GM10266 (cell line): ENCODE measurements at regions not wholly inside any gene's neighbourhood (a gene's known extent, or its start where the extent isn't known, plus 50 kb on each side); places are given as distances from the start of the nearest gene placed in this dataset.

ENCODE experiments used
- DNase-seq: peaks from one replicate; pipeline ENCODE4 v3.0.0; 2012; ENCODE audit errors: extremely low spot score
- CTCF ChIP-seq: IDR thresholded peaks from 2 replicates; pipeline ENCODE4 v1.5.1; 2012; ENCODE audit warnings: mild to moderate bottlenecking, low read depth; ENCODE audit not compliant: control insufficient read depth, insufficient read depth; ENCODE audit errors: missing control alignments

- no peak for TF ChIP-seq CTCF
Measured at GRCh38 chr9:126204708-126205225, 121.9 kb upstream of the MVB12B start.

GRCh38 chr9:126205265-126205664 lies 121.4 kb upstream of the MVB12B start:
- TF ChIP-seq CTCF = no peak
- DNase-seq = no peak

More at GRCh38 chr9:126204708-126205225, 121.9 kb upstream of the MVB12B start:
- no peak for DNase-seq

GRCh38 chr9:126205845-126206498 lies 120.7 kb upstream of the MVB12B start:
- no peak for DNase-seq
- no peak for TF ChIP-seq CTCF

GRCh38 chr9:126207256-126207655 lies 119.4 kb upstream of the MVB12B start:
- no peak for TF ChIP-seq CTCF

GRCh38 chr9:126208216-126208758 lies 118.3 kb upstream of the MVB12B start:
- TF ChIP-seq CTCF = no peak

More at GRCh38 chr9:126207256-126207655, 119.4 kb upstream of the MVB12B start:
- DNase-seq = no peak

GRCh38 chr9:126211441-126212074 lies 115.1 kb upstream of the MVB12B start:
- no peak for TF ChIP-seq CTCF

More at GRCh38 chr9:126208216-126208758, 118.3 kb upstream of the MVB12B start:
- no peak for DNase-seq

GRCh38 chr9:126215486-126215885 lies 111.1 kb upstream of the MVB12B start:
- no peak for DNase-seq
- no peak for TF ChIP-seq CTCF

More at GRCh38 chr9:126211441-126212074, 115.1 kb upstream of the MVB12B start:
- no peak for DNase-seq
